Right lobe of liver (tissue), 4 donors: ENCODE measurements at regions not wholly inside any gene's neighbourhood (a gene's known extent, or its start where the extent isn't known, plus 50 kb on each side); places are given as distances from the start of the nearest gene placed in this dataset.

Experiments
- POLR2A ChIP-seq: fragments of 450-650 bp; IDR thresholded peaks from one replicate; pipeline ENCODE4 v1.6.1; 2017; ENCODE audit warnings: antibody characterized with exemption, mild to moderate bottlenecking
- TF ChIP-seq, protein P1 (sequence below), 4 donors: fragments of 200-600 bp in 3 of 4; fragments of 450-650 bp in 1 of 4; IDR thresholded peaks; one replicate each; pipeline versions ENCODE4 v1.5.1 to v1.8.0; 2016 to 2022; ENCODE audit warnings: antibody characterized with exemption in 4 of 4, mild to moderate bottlenecking in 2 of 4
- donor health status: DM: no; HTN: no; CAD: no.
- donor health status: DM: no; HTN: no; CAD: no.
- donor health status: DM: no; HTN: yes; CAD: no.

DNA sequence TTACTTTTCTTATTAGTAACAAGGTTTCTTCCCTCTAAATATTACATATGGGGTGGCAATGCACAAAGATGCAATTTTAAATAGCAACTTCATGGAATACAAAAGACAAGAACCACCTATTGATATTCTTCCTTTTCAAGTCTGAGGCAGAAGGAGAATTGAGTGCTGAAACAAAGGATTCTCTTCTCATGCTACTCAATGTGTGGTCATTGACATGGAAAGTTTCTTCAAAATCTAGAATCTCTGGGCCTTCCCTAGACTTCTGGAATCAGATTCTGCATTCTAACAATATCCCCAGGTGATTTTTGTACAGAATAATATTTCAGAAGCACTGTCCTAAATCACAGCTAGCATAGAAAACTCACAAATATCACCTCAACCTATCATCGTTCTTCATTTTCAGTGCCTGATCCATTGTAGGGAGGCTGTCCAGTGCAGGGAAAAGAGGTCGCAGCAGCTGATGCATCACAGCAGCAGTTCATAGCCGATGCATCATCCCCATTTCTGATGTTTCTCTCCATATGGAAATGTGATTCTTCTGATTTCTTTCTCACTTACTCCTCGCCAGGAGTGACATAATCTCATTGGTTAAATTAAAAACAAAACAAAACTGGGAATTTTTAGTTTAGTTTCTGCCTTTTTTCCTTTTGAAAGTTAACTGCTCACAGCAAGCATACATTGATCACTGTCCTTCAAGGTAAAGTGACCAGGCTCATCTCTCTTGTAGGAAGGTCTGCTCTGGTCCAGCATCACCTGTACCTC, 139.5 kb upstream of the FAM83B start:
- no peak for TF ChIP-seq POLR2A
- TF ChIP-seq, protein P1, sequence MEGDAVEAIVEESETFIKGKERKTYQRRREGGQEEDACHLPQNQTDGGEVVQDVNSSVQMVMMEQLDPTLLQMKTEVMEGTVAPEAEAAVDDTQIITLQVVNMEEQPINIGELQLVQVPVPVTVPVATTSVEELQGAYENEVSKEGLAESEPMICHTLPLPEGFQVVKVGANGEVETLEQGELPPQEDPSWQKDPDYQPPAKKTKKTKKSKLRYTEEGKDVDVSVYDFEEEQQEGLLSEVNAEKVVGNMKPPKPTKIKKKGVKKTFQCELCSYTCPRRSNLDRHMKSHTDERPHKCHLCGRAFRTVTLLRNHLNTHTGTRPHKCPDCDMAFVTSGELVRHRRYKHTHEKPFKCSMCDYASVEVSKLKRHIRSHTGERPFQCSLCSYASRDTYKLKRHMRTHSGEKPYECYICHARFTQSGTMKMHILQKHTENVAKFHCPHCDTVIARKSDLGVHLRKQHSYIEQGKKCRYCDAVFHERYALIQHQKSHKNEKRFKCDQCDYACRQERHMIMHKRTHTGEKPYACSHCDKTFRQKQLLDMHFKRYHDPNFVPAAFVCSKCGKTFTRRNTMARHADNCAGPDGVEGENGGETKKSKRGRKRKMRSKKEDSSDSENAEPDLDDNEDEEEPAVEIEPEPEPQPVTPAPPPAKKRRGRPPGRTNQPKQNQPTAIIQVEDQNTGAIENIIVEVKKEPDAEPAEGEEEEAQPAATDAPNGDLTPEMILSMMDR (IDR thresholded peaks at IDR 0.05) = no peak
